Adrenal gland (tissue), 5 donors: ENCODE measurements at regions not wholly inside any gene's neighbourhood (a gene's known extent, or its start where the extent isn't known, plus 50 kb on each side); places are given as distances from the start of the nearest gene placed in this dataset.

ENCODE experiments used
- CTCF ChIP-seq, 6 experiments: fragments of 450-650 bp in 4 of 6; fragments of 200-600 bp in 2 of 6; sonication (generic) in 1 of 6; IDR thresholded peaks; 1 replicate in 5 of 6; 2 replicates in 1 of 6; pipeline versions ENCODE4 v1.5.1 to v1.8.0; 2016 to 2021; ENCODE audit warnings: antibody characterized with exemption in 6 of 6, mild to moderate bottlenecking in 2 of 6, moderate library complexity in 1 of 6
- POLR2A ChIP-seq, 2 donors: fragments of 450-650 bp; IDR thresholded peaks; one replicate each; pipeline ENCODE4 v1.6.1; 2017; ENCODE audit warnings: antibody characterized with exemption in 2 of 2, mild to moderate bottlenecking in 2 of 2, moderate library complexity in 1 of 2
- donor health status: DM: no; HTN: no; CAD: no.

GRCh38 chrX:13094828-13095341, 50.5 kb upstream of the FAM9C start:
- no peak for TF ChIP-seq CTCF (IDR thresholded peaks at IDR 0.05)
- TF ChIP-seq POLR2A (IDR thresholded peaks at IDR 0.05) = no peak
